K562 (cell line): ENCODE measurements at regions not wholly inside any gene's neighbourhood (a gene's known extent, or its start where the extent isn't known, plus 50 kb on each side); places are given as distances from the start of the nearest gene placed in this dataset.

ENCODE experiments used
- SUPT5H ChIP-seq: fragments of 450-650 bp; IDR thresholded peaks from 2 replicates; pipeline ENCODE4 v1.6.1; 2016
- ZNF175 ChIP-seq: fragments of 200-800 bp; sonication (Bioruptor generic); IDR thresholded peaks from 2 replicates; pipeline ENCODE4 v1.6.1; 2016; ENCODE audit warnings: low read depth, mild to moderate bottlenecking, missing genetic modification characterization, missing compliant biosample characterization
- ZNF76 ChIP-seq: fragments of 250-450 bp; sonication (Bioruptor Pico); IDR thresholded peaks from 2 replicates; pipeline ENCODE4 v1.4.0; 2020; ENCODE audit warnings: mild to moderate bottlenecking, moderate library complexity, borderline replicate concordance
- TF ChIP-seq, protein P1 (sequence below): IDR thresholded peaks from 2 replicates; pipeline ENCODE4 v1.6.1; 2011; ENCODE audit warnings: borderline replicate concordance, low read depth, mild to moderate bottlenecking, moderate library complexity, low read length; ENCODE audit not compliant: insufficient read depth, poor library complexity, severe bottlenecking
- TF ChIP-seq, protein P2 (sequence below): sonication (generic); formaldehyde crosslinking; IDR thresholded peaks from 2 replicates; pipeline ENCODE4 v1.8.0; 2022; ENCODE audit warnings: mild to moderate bottlenecking, missing genetic modification reagents, borderline replicate concordance
- TF ChIP-seq, protein P3 (sequence below): sonication (generic); formaldehyde crosslinking; IDR thresholded peaks from 2 replicates; pipeline ENCODE4 v1.8.1; 2022; ENCODE audit warnings: missing genetic modification reagents

DNA sequence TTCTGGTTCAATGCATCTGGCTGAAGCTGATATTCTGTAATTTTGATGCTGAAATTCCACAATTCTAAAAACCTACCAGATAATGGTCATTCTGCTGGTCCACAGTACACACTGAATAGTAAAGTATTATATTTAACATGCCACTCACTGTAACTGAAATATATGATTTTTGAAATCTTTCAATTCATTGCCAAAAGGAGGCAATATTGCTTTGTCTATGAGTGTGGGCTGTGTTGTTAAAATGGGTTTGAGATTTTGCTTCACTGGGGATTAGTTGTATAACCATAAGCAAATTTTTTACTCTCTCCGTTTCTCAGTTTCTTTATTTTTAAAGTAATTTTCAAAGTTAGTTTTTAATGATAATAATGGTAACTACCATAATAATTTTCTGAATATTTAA lies 1404.1 kb upstream of the IGFBP7 start (continued):
- TF ChIP-seq, protein P1, sequence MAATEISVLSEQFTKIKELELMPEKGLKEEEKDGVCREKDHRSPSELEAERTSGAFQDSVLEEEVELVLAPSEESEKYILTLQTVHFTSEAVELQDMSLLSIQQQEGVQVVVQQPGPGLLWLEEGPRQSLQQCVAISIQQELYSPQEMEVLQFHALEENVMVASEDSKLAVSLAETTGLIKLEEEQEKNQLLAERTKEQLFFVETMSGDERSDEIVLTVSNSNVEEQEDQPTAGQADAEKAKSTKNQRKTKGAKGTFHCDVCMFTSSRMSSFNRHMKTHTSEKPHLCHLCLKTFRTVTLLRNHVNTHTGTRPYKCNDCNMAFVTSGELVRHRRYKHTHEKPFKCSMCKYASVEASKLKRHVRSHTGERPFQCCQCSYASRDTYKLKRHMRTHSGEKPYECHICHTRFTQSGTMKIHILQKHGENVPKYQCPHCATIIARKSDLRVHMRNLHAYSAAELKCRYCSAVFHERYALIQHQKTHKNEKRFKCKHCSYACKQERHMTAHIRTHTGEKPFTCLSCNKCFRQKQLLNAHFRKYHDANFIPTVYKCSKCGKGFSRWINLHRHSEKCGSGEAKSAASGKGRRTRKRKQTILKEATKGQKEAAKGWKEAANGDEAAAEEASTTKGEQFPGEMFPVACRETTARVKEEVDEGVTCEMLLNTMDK, result no peak
- TF ChIP-seq ZNF175 (no peak), ZNF76 (CRISPR knock-in tag) (no peak), SUPT5H (no peak)
- TF ChIP-seq, protein P2, sequence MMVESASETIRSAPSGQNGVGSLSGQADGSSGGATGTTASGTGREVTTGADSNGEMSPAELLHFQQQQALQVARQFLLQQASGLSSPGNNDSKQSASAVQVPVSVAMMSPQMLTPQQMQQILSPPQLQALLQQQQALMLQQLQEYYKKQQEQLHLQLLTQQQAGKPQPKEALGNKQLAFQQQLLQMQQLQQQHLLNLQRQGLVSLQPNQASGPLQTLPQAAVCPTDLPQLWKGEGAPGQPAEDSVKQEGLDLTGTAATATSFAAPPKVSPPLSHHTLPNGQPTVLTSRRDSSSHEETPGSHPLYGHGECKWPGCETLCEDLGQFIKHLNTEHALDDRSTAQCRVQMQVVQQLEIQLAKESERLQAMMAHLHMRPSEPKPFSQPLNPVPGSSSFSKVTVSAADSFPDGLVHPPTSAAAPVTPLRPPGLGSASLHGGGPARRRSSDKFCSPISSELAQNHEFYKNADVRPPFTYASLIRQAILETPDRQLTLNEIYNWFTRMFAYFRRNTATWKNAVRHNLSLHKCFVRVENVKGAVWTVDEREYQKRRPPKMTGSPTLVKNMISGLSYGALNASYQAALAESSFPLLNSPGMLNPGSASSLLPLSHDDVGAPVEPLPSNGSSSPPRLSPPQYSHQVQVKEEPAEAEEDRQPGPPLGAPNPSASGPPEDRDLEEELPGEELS (CRISPR knock-in tag), result no peak
- TF ChIP-seq, protein P3, sequence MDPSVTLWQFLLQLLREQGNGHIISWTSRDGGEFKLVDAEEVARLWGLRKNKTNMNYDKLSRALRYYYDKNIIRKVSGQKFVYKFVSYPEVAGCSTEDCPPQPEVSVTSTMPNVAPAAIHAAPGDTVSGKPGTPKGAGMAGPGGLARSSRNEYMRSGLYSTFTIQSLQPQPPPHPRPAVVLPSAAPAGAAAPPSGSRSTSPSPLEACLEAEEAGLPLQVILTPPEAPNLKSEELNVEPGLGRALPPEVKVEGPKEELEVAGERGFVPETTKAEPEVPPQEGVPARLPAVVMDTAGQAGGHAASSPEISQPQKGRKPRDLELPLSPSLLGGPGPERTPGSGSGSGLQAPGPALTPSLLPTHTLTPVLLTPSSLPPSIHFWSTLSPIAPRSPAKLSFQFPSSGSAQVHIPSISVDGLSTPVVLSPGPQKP (CRISPR knock-in tag), result no peak
